GM21723 (cell line): ENCODE measurements at regions not wholly inside any gene's neighbourhood (a gene's known extent, or its start where the extent isn't known, plus 50 kb on each side); places are given as distances from the start of the nearest gene placed in this dataset.
"Not testable (repeated sequence)": the region's sequence is repeated elsewhere in the genome, so short reads cannot be mapped to it uniquely, and the experiment has no call there.

Experiments used
- ATAC-seq: cut with Tn5 transposase; IDR thresholded peaks from one replicate; pipeline ENCODE4 v1.9.1; 2021; ENCODE audit warnings: mild to moderate bottlenecking, moderate library complexity; ENCODE audit not compliant: unreplicated experiment

GRCh38 chr22:48060266-48060665 lies 1297.8 kb downstream of the TBC1D22A start:
- ATAC-seq, result no peak

GRCh38 chr22:48059521-48059920 lies 1297.1 kb downstream of the TBC1D22A start:
- ATAC-seq, result not testable (repeated sequence)

- no peak for ATAC-seq
Observed at GRCh38 chr22:48057116-48057835, 1294.8 kb downstream of the TBC1D22A start.

GRCh38 chr22:48055827-48056226 lies 1293.4 kb downstream of the TBC1D22A start:
- no peak for ATAC-seq

GRCh38 chr22:48055185-48055584 lies 1292.7 kb downstream of the TBC1D22A start:
- ATAC-seq, result no peak

- ATAC-seq, result no peak
Observed at GRCh38 chr22:48054596-48054995, 1292.1 kb downstream of the TBC1D22A start.

- ATAC-seq, result no peak
Observed at GRCh38 chr22:48053973-48054372, 1291.5 kb downstream of the TBC1D22A start.

GRCh38 chr22:48053486-48053885 lies 1291.0 kb downstream of the TBC1D22A start:
- no peak for ATAC-seq

GRCh38 chr22:48052621-48052890 lies 1290.1 kb downstream of the TBC1D22A start:
- ATAC-seq, result no peak

- no peak for ATAC-seq
Observed at GRCh38 chr22:48051796-48052620, 1289.6 kb downstream of the TBC1D22A start.

GRCh38 chr22:48050836-48051235 lies 1288.4 kb downstream of the TBC1D22A start:
- no peak for ATAC-seq

GRCh38 chr22:48049116-48049515 lies 1286.7 kb downstream of the TBC1D22A start:
- no peak for ATAC-seq

- ATAC-seq, result no peak
Observed at GRCh38 chr22:48047722-48048500, 1285.5 kb downstream of the TBC1D22A start.

GRCh38 chr22:48045369-48045768 lies 1282.9 kb downstream of the TBC1D22A start:
- peak; percentile 86 for ATAC-seq

GRCh38 chr22:48044487-48045060 lies 1282.1 kb downstream of the TBC1D22A start:
- ATAC-seq, result no peak

- no peak for ATAC-seq
Observed at GRCh38 chr22:48043581-48043980, 1281.1 kb downstream of the TBC1D22A start.

GRCh38 chr22:48042621-48043395 lies 1280.4 kb downstream of the TBC1D22A start:
- no peak for ATAC-seq

GRCh38 chr22:48039326-48039725 lies 1276.9 kb downstream of the TBC1D22A start:
- ATAC-seq, result no peak

- ATAC-seq, result no peak
Observed at GRCh38 chr22:48037618-48038017, 1275.2 kb downstream of the TBC1D22A start.

- no peak for ATAC-seq
Observed at GRCh38 chr22:48035897-48036296, 1273.4 kb downstream of the TBC1D22A start.

- ATAC-seq, result no peak
Observed at GRCh38 chr22:48031589-48031988, 1269.1 kb downstream of the TBC1D22A start.
